Glomerular visceral epithelial cell (primary cell): ENCODE measurements at regions not wholly inside any gene's neighbourhood (a gene's known extent, or its start where the extent isn't known, plus 50 kb on each side); places are given as distances from the start of the nearest gene placed in this dataset.

Source experiments
- DNase-seq: peaks from one replicate; pipeline ENCODE4 v3.0.0-alpha.2; 2016; ENCODE audit errors: extremely low spot score

- no peak for DNase-seq
These were observed 179.9 kb downstream of the SEC16B start for GRCh38 chr1:177789956-177790355.

GRCh38 chr1:177786176-177786745 is 183.6 kb downstream of the SEC16B start:
- DNase-seq = no peak

GRCh38 chr1:177784936-177785335 is 184.9 kb downstream of the SEC16B start:
- no peak for DNase-seq

- no peak for DNase-seq
These were observed 185.4 kb downstream of the SEC16B start for GRCh38 chr1:177784409-177784808.

- DNase-seq = no peak
These were observed 186.8 kb downstream of the SEC16B start for GRCh38 chr1:177783051-177783450.

GRCh38 chr1:177780096-177780700 is 189.7 kb downstream of the SEC16B start:
- peak; percentile 11 for DNase-seq

- no peak for DNase-seq
These were observed 190.5 kb downstream of the SEC16B start for GRCh38 chr1:177779166-177779965.

GRCh38 chr1:177775924-177776323 is 193.9 kb downstream of the SEC16B start:
- no peak for DNase-seq

GRCh38 chr1:177772386-177772960 is 197.4 kb downstream of the SEC16B start:
- no peak for DNase-seq

- no peak for DNase-seq
These were observed 198.2 kb downstream of the SEC16B start for GRCh38 chr1:177771688-177772087.

- no peak for DNase-seq
These were observed 199.8 kb downstream of the SEC16B start for GRCh38 chr1:177770096-177770495.

GRCh38 chr1:177755851-177756560 is 213.9 kb downstream of the SEC16B start:
- no peak for DNase-seq

- no peak for DNase-seq
These were observed 215.3 kb downstream of the SEC16B start for GRCh38 chr1:177754603-177755002.

GRCh38 chr1:177753655-177754054 is 216.2 kb downstream of the SEC16B start:
- no peak for DNase-seq

- no peak for DNase-seq
These were observed 221.6 kb downstream of the SEC16B start for GRCh38 chr1:177748080-177748801.

GRCh38 chr1:177746155-177746554 is 223.7 kb downstream of the SEC16B start:
- no peak for DNase-seq

GRCh38 chr1:177744906-177745305 is 225.0 kb downstream of the SEC16B start:
- no peak for DNase-seq

- no peak for DNase-seq
These were observed 228.4 kb downstream of the SEC16B start for GRCh38 chr1:177741476-177741875.

- no peak for DNase-seq
These were observed 230.1 kb downstream of the SEC16B start for GRCh38 chr1:177739780-177740179.

- DNase-seq = no peak
These were observed 232.4 kb downstream of the SEC16B start for GRCh38 chr1:177737456-177737855.

GRCh38 chr1:177732178-177732577 is 237.7 kb downstream of the SEC16B start:
- no peak for DNase-seq
